Adrenal gland (tissue), 9 donors: ENCODE measurements at regions not wholly inside any gene's neighbourhood (a gene's known extent, or its start where the extent isn't known, plus 50 kb on each side); places are given as distances from the start of the nearest gene placed in this dataset.
A peak's percentile ranks its signal among the peaks of the same experiment; 100 is the strongest.
"Not testable (repeated sequence)": the region's sequence is repeated elsewhere in the genome, so short reads cannot be mapped to it uniquely, and the experiment has no call there.

Experiments used
- DNase-seq, 7 donors: peaks; one replicate each; pipeline ENCODE4 v3.0.0-alpha.2; 2019 to 2020
- H3K27ac ChIP-seq, 5 donors: fragments of 200-600 bp; sonication (generic) in 4 of 5; 1 replicate in 3 of 5; 2 replicates in 2 of 5; pipeline versions ENCODE4 v1.5.1 to v1.8.0; 2016 to 2020; ENCODE audit warnings: mild to moderate bottlenecking in 1 of 5
- H3K27me3 ChIP-seq: fragments of 200-600 bp; 2 replicates; pipeline ENCODE4 v1.8.0; 2021
- H3K36me3 ChIP-seq, 2 donors: fragments of 200-600 bp; replicated peaks in 1 of 2; 1 replicate in 1 of 2; 2 replicates in 1 of 2; pipeline versions ENCODE4 v1.5.1 to v1.8.0; 2018 to 2022
- H3K4me1 ChIP-seq, 2 donors: fragments of 200-600 bp; replicated peaks in 1 of 2; 1 replicate in 1 of 2; 2 replicates in 1 of 2; pipeline versions ENCODE4 v1.5.1 to v1.8.0; 2018 to 2021
- H3K4me3 ChIP-seq, 4 donors: fragments of 200-600 bp; sonication (generic) in 3 of 4; one replicate each; pipeline ENCODE4 v1.5.1; 2016 to 2018
- H3K9me3 ChIP-seq, 3 donors: fragments of 200-600 bp; sonication (generic) in 1 of 3; replicated peaks in 1 of 3; 1 replicate in 2 of 3; 2 replicates in 1 of 3; pipeline versions ENCODE4 v1.5.1 to v1.8.0; 2016 to 2021
- POLR2A ChIP-seq, 2 donors: fragments of 450-650 bp; IDR thresholded peaks; one replicate each; pipeline ENCODE4 v1.6.1; 2017; ENCODE audit warnings: antibody characterized with exemption in 2 of 2, mild to moderate bottlenecking in 2 of 2, moderate library complexity in 1 of 2
- WGBS, 4 donors: extraction: QIAGEN DNeasy Blood & Tissue Kit in 2 of 4; methylation state at CpG; one replicate each; pipeline versions ENCODE4 v1.1.5 to v1.1.7; 2013 to 2017; 5-methylcytosine and 5-hydroxymethylcytosine counted together
- intact Hi-C, 2 donors: fragments of 100-400 bp; cut with DNase I; formaldehyde crosslinking; loops; one replicate each; pipeline versions ENCODE4 v1.14.1 to v1.15.0; 2022 to 2023
- TF ChIP-seq, protein P1 (sequence below), 6 experiments: fragments of 450-650 bp in 4 of 6; fragments of 200-600 bp in 2 of 6; sonication (generic) in 1 of 6; IDR thresholded peaks; 1 replicate in 5 of 6; 2 replicates in 1 of 6; pipeline versions ENCODE4 v1.5.1 to v1.8.0; 2016 to 2021; ENCODE audit warnings: antibody characterized with exemption in 6 of 6, mild to moderate bottlenecking in 2 of 6, moderate library complexity in 1 of 6
- donor health status: healthy with polysubstance abuse.
- donor health status: Bipolar disorder and iron deficiency.
- donor health status: DM: yes; HTN: yes; CAD: no.
- donor health status: DM: no; HTN: no; CAD: no.
- donor health status: DM: no; HTN: no; CAD: no.

DNA sequence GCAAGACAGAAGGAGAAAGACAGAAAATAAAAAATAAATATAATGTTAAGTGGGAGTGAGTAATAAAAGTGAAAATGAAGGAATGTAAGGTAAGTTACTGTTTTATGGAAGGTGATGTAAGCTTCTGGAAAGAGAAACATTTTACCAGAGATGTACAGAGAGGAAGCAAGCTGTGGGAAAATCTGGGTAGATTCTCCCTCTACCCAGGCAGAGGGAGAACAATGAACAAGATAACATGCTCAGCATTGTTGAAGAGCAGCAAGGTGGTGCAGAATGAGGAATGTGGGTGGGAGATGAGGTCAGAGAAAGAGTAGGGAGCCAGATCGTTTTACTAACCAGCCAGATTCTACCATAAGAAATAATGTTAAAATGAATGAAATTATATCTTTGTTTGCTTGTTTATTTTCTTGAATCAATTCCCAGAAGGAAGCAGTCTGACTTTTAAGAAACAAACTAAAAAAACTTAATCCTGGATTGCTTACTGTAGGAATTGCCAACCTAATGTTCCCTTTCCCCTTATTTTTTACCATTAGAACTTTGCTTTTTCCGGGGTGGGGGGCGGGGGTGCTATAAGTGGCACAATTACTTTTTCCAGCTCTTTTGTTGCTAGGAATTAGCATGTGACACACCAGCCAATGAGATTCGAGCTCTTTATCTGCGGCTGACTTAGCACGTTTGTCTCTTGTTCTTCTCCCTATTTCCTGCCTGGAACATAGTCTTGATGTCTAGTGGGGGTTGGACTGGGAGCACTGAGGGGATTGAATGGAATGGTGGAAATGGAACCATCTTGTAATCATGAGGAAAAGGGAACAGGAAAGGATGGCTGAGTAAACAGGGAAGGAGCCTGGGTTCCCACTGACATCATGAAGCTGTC is 356.7 kb downstream of the TMEM167A start:
- intact Hi-C loops = no loop called here
- Histone ChIP-seq H3K27me3 (no peaks in the 10 kb centered on the region), H3K9me3 (no peaks in the 10 kb centered on the region), H3K4me1 (no peaks in the 10 kb centered on the region), H3K4me3 (no peak overlapping the region), H3K36me3 (no peaks in the 10 kb centered on the region), H3K27ac (no peak overlapping the region)
- TF ChIP-seq POLR2A (IDR thresholded peaks at IDR 0.05) = no peak
- TF ChIP-seq, protein P1, sequence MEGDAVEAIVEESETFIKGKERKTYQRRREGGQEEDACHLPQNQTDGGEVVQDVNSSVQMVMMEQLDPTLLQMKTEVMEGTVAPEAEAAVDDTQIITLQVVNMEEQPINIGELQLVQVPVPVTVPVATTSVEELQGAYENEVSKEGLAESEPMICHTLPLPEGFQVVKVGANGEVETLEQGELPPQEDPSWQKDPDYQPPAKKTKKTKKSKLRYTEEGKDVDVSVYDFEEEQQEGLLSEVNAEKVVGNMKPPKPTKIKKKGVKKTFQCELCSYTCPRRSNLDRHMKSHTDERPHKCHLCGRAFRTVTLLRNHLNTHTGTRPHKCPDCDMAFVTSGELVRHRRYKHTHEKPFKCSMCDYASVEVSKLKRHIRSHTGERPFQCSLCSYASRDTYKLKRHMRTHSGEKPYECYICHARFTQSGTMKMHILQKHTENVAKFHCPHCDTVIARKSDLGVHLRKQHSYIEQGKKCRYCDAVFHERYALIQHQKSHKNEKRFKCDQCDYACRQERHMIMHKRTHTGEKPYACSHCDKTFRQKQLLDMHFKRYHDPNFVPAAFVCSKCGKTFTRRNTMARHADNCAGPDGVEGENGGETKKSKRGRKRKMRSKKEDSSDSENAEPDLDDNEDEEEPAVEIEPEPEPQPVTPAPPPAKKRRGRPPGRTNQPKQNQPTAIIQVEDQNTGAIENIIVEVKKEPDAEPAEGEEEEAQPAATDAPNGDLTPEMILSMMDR (IDR thresholded peaks at IDR 0.05) = no peak
- 57 to 66% (median 63%) methylated on average over 6 of the region's 6 CpGs for WGBS, 4 donors
- no peak for DNase-seq

DNA sequence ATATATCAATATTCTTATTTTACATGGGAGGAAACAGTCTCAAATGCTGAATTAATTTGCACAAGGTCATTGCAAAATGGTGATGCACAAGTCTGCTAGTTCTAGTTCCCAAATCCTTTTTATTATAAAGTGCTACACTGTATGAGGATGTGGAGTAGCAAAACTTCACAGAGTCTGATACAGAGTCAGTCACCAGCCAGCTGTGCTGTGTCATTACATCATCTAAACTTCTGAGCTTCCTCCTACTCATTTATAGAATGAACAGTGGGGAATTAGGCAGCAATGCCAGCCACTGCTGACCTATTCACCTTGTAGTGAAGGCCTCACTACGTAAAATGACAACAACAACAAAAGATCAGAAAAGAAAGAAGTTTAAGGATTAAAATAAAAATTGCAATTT is 357.8 kb downstream of the TMEM167A start:
- TF ChIP-seq, protein P1 (IDR thresholded peaks at IDR 0.05) = no peak
- no peak for TF ChIP-seq POLR2A (IDR thresholded peaks at IDR 0.05)
- Histone ChIP-seq H3K27ac (no peak overlapping the region), H3K27me3 (no peaks in the 10 kb centered on the region), H3K36me3 (no peaks in the 10 kb centered on the region), H3K4me1 (no peaks in the 10 kb centered on the region), H3K4me3 (no peak overlapping the region), H3K9me3 (no peaks in the 10 kb centered on the region)
- WGBS, 4 donors = 12 to 24% (median 21%) methylated on average over 1 of the region's 1 CpG
- peak in 5 of 7 donors; percentile 11 to 54 (median 18) for DNase-seq
- intact Hi-C loops = no loop called here

DNA sequence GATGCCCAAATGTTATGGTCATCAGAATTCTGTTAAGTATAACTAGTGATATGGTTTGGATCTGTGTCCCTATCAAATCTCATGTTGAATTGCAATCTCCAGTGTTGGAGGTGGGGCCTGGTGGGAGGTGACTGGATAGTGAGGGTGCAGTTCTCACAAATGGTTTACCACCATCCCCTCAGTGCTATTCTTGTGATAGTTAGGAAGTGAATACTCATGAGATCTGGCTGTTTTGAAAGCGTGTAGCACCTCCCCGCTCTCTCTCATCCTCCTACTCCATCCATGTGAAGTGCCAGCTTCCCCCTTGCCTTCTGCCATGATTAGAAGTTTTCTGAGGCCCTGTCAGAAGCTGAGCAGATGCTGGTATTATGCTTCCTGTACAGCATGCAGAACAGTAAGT is 359.5 kb downstream of the TMEM167A start:
- no peak overlapping the region for H3K4me3 ChIP-seq
- H3K4me1 ChIP-seq = no peaks in the 10 kb centered on the region
- 95 to 100% (median 98%) methylated on average over 2 of the region's 2 CpGs for WGBS, 4 donors
- H3K9me3 ChIP-seq = no peaks in the 10 kb centered on the region
- no peaks in the 10 kb centered on the region for H3K27me3 ChIP-seq
- no peaks in the 10 kb centered on the region for H3K36me3 ChIP-seq
- intact Hi-C loops = no loop called here
- no peak overlapping the region for H3K27ac ChIP-seq
- no peak for DNase-seq
- no peak for TF ChIP-seq POLR2A (IDR thresholded peaks at IDR 0.05)
- TF ChIP-seq, protein P1 (IDR thresholded peaks at IDR 0.05) = no peak

DNA sequence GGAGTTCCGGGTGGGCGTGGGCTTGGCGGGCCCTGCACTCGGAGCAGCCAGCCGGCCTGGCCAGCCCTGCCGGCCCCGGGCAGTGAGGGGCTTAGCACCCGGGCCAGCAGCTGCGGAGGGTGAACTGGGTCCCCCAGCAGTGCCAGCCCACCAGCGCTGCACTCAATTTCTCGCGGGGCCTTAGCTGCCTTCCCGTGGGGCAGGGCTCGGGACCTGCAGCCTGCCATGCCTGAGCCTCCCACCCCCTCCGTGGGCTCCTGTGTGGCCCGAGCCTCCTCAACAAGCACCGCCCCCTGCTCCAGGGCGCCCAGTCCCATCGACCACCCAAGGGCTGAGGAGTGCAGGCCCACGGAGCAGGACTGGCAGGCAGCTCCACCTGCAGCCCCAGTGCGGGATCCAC is 362.5 kb downstream of the TMEM167A start:
- intact Hi-C loops, H3K36me3 ChIP-seq, H3K9me3 ChIP-seq, H3K4me3 ChIP-seq, DNase-seq, H3K4me1 ChIP-seq, H3K27me3 ChIP-seq, H3K27ac ChIP-seq: not testable (repeated sequence)
- WGBS, 4 donors = 96 to 100% (median 97%) methylated on average over 1 to 21 of the region's 21 CpGs

DNA sequence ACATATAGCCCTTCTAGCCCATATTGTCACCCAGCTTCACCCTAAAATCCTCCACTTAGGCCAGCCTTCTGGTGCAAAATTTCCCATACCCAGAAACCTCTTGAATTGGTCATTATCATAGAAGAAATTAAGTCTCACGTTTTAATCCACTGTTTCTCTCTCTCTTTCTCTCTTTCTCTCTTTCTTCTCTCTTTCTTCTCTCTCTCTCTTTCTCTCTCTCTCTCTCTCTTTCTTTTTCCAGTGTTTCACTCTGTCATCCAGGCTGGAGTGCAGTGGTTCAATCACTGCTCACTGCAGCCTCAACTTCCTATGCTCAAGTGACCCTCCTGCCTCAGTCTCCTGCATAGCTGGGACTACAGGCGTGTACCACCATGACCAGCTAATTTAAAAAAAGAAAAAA is 363.4 kb downstream of the TMEM167A start:
- no peak for DNase-seq
- intact Hi-C loops = no loop called here
- no peaks in the 10 kb centered on the region for H3K4me1 ChIP-seq
- TF ChIP-seq POLR2A (IDR thresholded peaks at IDR 0.05) = no peak
- TF ChIP-seq, protein P1 (IDR thresholded peaks at IDR 0.05) = no peak
- H3K27me3 ChIP-seq = no peaks in the 10 kb centered on the region
- H3K4me3 ChIP-seq = no peak overlapping the region
- WGBS, 4 donors = 89 to 98% (median 92%) methylated on average over 2 of the region's 2 CpGs
- H3K36me3 ChIP-seq = no peaks in the 10 kb centered on the region
- H3K27ac ChIP-seq = no peak overlapping the region
- H3K9me3 ChIP-seq = no peaks in the 10 kb centered on the region
